Stimulated activated CD8-positive, alpha-beta memory T cell treated with anti-CD3 and anti-CD28 coated beads, Interleukin-15, amount 100 ng/mL, for 24 hours (primary cell): ENCODE measurements at regions not wholly inside any gene's neighbourhood (a gene's known extent, or its start where the extent isn't known, plus 50 kb on each side); places are given as distances from the start of the nearest gene placed in this dataset.
"Not testable (repeated sequence)": the region's sequence is repeated elsewhere in the genome, so short reads cannot be mapped to it uniquely, and the experiment has no call there.

Source experiments
- DNase-seq: peaks from one replicate; pipeline ENCODE4 v3.0.0-alpha.2; 2020; ENCODE audit warnings: low read depth

- no peak for DNase-seq
These were observed 50.0 kb upstream of the RASGRP1 start for GRCh38 chr15:38614621-38615020.

- no peak for DNase-seq
These were observed 53.2 kb upstream of the RASGRP1 start for GRCh38 chr15:38617831-38618230.

GRCh38 chr15:38618242-38618955 is 53.8 kb upstream of the RASGRP1 start:
- DNase-seq, result no peak

- no peak for DNase-seq
These were observed 55.5 kb upstream of the RASGRP1 start for GRCh38 chr15:38620098-38620497.

GRCh38 chr15:38620851-38621594 is 56.4 kb upstream of the RASGRP1 start:
- DNase-seq, result no peak

GRCh38 chr15:38622304-38622703 is 57.7 kb upstream of the RASGRP1 start:
- no peak for DNase-seq

GRCh38 chr15:38622908-38623307 is 58.3 kb upstream of the RASGRP1 start:
- DNase-seq, result no peak

- DNase-seq, result no peak
These were observed 59.1 kb upstream of the RASGRP1 start for GRCh38 chr15:38623744-38624143.

GRCh38 chr15:38624244-38625205 is 59.9 kb upstream of the RASGRP1 start:
- DNase-seq, result no peak

GRCh38 chr15:38625886-38626285 is 61.3 kb upstream of the RASGRP1 start:
- no peak for DNase-seq

GRCh38 chr15:38626443-38627050 is 61.9 kb upstream of the RASGRP1 start:
- no peak for DNase-seq

- DNase-seq, result no peak
These were observed 63.2 kb upstream of the RASGRP1 start for GRCh38 chr15:38627689-38628277.

- no peak for DNase-seq
These were observed 66.8 kb upstream of the RASGRP1 start for GRCh38 chr15:38631119-38632075.

GRCh38 chr15:38635170-38635569 is 70.6 kb upstream of the RASGRP1 start:
- no peak for DNase-seq

- no peak for DNase-seq
These were observed 72.0 kb upstream of the RASGRP1 start for GRCh38 chr15:38636597-38636996.

- no peak for DNase-seq
These were observed 73.5 kb upstream of the RASGRP1 start for GRCh38 chr15:38638126-38638525.

- no peak for DNase-seq
These were observed 74.2 kb upstream of the RASGRP1 start for GRCh38 chr15:38638811-38639210.

- no peak for DNase-seq
These were observed 78.2 kb upstream of the RASGRP1 start for GRCh38 chr15:38642689-38643270.

- not testable (repeated sequence) for DNase-seq
These were observed 79.7 kb upstream of the RASGRP1 start for GRCh38 chr15:38644353-38644752.

GRCh38 chr15:38646716-38647115 is 82.1 kb upstream of the RASGRP1 start:
- no peak for DNase-seq
